Mucosa of descending colon (tissue), 3 donors: ENCODE measurements at regions not wholly inside any gene's neighbourhood (a gene's known extent, or its start where the extent isn't known, plus 50 kb on each side); places are given as distances from the start of the nearest gene placed in this dataset.

Experiments used
- ATAC-seq: fragments of 200-7000 bp; cut with Tn5 transposase; one replicate; pipeline ENCODE4 v1.9.1; 2020; ENCODE audit warnings: mild to moderate bottlenecking, moderate library complexity
- DNase-seq, 3 donors: peaks; one replicate each; pipeline ENCODE4 v3.0.0-alpha.2; 2020
- H3K36me3 ChIP-seq: fragments of 200-600 bp; one replicate; pipeline ENCODE4 v1.8.0; 2021; ENCODE audit warnings: low read depth, mild to moderate bottlenecking
- H3K4me1 ChIP-seq: fragments of 200-600 bp; one replicate; pipeline ENCODE4 v1.8.0; 2021; ENCODE audit warnings: low read depth, mild to moderate bottlenecking
- H3K4me3 ChIP-seq: fragments of 200-600 bp; one replicate; pipeline ENCODE4 v1.8.0; 2021; ENCODE audit warnings: mild to moderate bottlenecking
- H3K9me3 ChIP-seq: fragments of 200-600 bp; one replicate; pipeline ENCODE4 v1.8.0; 2021; ENCODE audit warnings: mild to moderate bottlenecking
- CTCF ChIP-seq: fragments of 200-600 bp; IDR thresholded peaks from one replicate; pipeline ENCODE4 v1.8.0; 2022; ENCODE audit warnings: antibody characterized with exemption, mild to moderate bottlenecking
- intact Hi-C, 2 donors: fragments of 100-400 bp; cut with DNase I in 1 of 2; cut with micrococcal nuclease in 1 of 2; formaldehyde crosslinking; loops; one replicate each; pipeline versions ENCODE4 v1.11.0 to v1.11.1; 2022; cut with DNase I, micrococcal nuclease
- donor health status: DM: no; HTN: no; CAD: no; lungs with moderate emphysema.
- donor health status: DM: no; HTN: no; CAD: no.
- donor health status: DM: no; HTN: yes; CAD: no.

- DNase-seq (no peak), ATAC-seq (no peak)
- H3K4me3 ChIP-seq = no peak overlapping the region
- no peaks in the 10 kb centered on the region for H3K9me3 ChIP-seq
- no peaks in the 10 kb centered on the region for H3K36me3 ChIP-seq
- TF ChIP-seq CTCF = no peak
- intact Hi-C loops = no loop called here
- peaks cover 7% of the 10 kb centered on the region for H3K4me1 ChIP-seq
Measured at GRCh38 chr10:31130406-31130805, 98.7 kb upstream of the ZNF438 start.

- Histone ChIP-seq H3K4me1 (peaks cover 7% of the 10 kb centered on the region), H3K36me3 (no peaks in the 10 kb centered on the region), H3K9me3 (no peaks in the 10 kb centered on the region), H3K4me3 (no peak overlapping the region)
- TF ChIP-seq CTCF = no peak
- no peak for DNase-seq
- intact Hi-C loops = no loop called here
- no peak for ATAC-seq
Measured at GRCh38 chr10:31131251-31131650, 99.6 kb upstream of the ZNF438 start.

GRCh38 chr10:31132681-31133244 lies 101.1 kb upstream of the ZNF438 start:
- no peak for TF ChIP-seq CTCF
- Histone ChIP-seq H3K4me3 (no peak overlapping the region), H3K9me3 (no peaks in the 10 kb centered on the region), H3K36me3 (no peaks in the 10 kb centered on the region), H3K4me1 (peaks cover 7% of the 10 kb centered on the region)
- ATAC-seq (no peak), DNase-seq (peak in 1 of 3 donors; percentile 24)
- intact Hi-C loops = no loop called here

GRCh38 chr10:31133251-31133791 lies 101.7 kb upstream of the ZNF438 start:
- TF ChIP-seq CTCF = no peak
- no peak overlapping the region for H3K4me3 ChIP-seq
- no peak for ATAC-seq
- intact Hi-C loops = no loop called here
- no peak for DNase-seq
- peaks cover 7% of the 10 kb centered on the region for H3K4me1 ChIP-seq
- no peaks in the 10 kb centered on the region for H3K9me3 ChIP-seq
- H3K36me3 ChIP-seq = no peaks in the 10 kb centered on the region

GRCh38 chr10:31133792-31134310 lies 102.2 kb upstream of the ZNF438 start:
- TF ChIP-seq CTCF = no peak
- intact Hi-C loops = no loop called here
- peak; percentile 83 to 88 (median 88) for DNase-seq
- Histone ChIP-seq H3K36me3 (no peaks in the 10 kb centered on the region), H3K4me3 (no peak overlapping the region), H3K4me1 (peaks cover 7% of the 10 kb centered on the region), H3K9me3 (no peaks in the 10 kb centered on the region)
- peak; percentile 86 for ATAC-seq
